ENCODE measurements at regions not wholly inside any gene's neighbourhood (a gene's known extent, or its start where the extent isn't known, plus 50 kb on each side); places are given as distances from the start of the nearest gene placed in this dataset.

- no peak overlapping the region for H3K4me3 ChIP-seq (replicated peaks in 1 of 2; ENCODE audit: low read depth in 2 of 2, low read length in 2 of 2)
- TF ChIP-seq CTCF (IDR thresholded peaks at IDR 0.05; ENCODE audit: low read depth, low read length) = no peak
- DNase-seq (ENCODE audit: low read depth in 2 of 2) = no peak
These were observed 85.3 kb downstream of the GPR37 start for GRCh38 chr7:124680304-124680703.

- H3K4me3 ChIP-seq (replicated peaks in 1 of 2; ENCODE audit: low read depth in 2 of 2, low read length in 2 of 2) = no peak overlapping the region
- DNase-seq (ENCODE audit: low read depth in 2 of 2) = no peak
- TF ChIP-seq CTCF (IDR thresholded peaks at IDR 0.05; ENCODE audit: low read depth, low read length) = no peak
These were observed 85.9 kb downstream of the GPR37 start for GRCh38 chr7:124679586-124680225.

- DNase-seq (ENCODE audit: low read depth in 2 of 2) = no peak
- no peak overlapping the region for H3K4me3 ChIP-seq (replicated peaks in 1 of 2; ENCODE audit: low read depth in 2 of 2, low read length in 2 of 2)
- TF ChIP-seq CTCF (IDR thresholded peaks at IDR 0.05; ENCODE audit: low read depth, low read length) = no peak
These were observed 86.4 kb downstream of the GPR37 start for GRCh38 chr7:124679146-124679545.

GRCh38 chr7:124674451-124674850 lies 91.1 kb downstream of the GPR37 start:
- no peak for DNase-seq (ENCODE audit: low read depth in 2 of 2)
- H3K4me3 ChIP-seq (replicated peaks in 1 of 2; ENCODE audit: low read depth in 2 of 2, low read length in 2 of 2) = no peak overlapping the region
- TF ChIP-seq CTCF (IDR thresholded peaks at IDR 0.05; ENCODE audit: low read depth, low read length) = no peak

GRCh38 chr7:124672011-124672410 lies 93.6 kb downstream of the GPR37 start:
- TF ChIP-seq CTCF (IDR thresholded peaks at IDR 0.05; ENCODE audit: low read depth, low read length) = no peak
- H3K4me3 ChIP-seq (replicated peaks in 1 of 2; ENCODE audit: low read depth in 2 of 2, low read length in 2 of 2) = no peak overlapping the region
- DNase-seq (ENCODE audit: low read depth in 2 of 2) = no peak

GRCh38 chr7:124667312-124668153 lies 98.1 kb downstream of the GPR37 start:
- no peak for TF ChIP-seq CTCF (IDR thresholded peaks at IDR 0.05; ENCODE audit: low read depth, low read length)
- no peak for DNase-seq (ENCODE audit: low read depth in 2 of 2)
- no peak overlapping the region for H3K4me3 ChIP-seq (replicated peaks in 1 of 2; ENCODE audit: low read depth in 2 of 2, low read length in 2 of 2)
